ENCODE measurements at regions not wholly inside any gene's neighbourhood (a gene's known extent, or its start where the extent isn't known, plus 50 kb on each side); places are given as distances from the start of the nearest gene placed in this dataset.

GRCh38 chr6:86010915-86011786 is 368.5 kb upstream of the SYNCRIP start:
- TF ChIP-seq CTCF (IDR thresholded peaks at IDR 0.05), result no peak
- Histone ChIP-seq H3K4me3 (no peak overlapping the region), H3K27ac (no peak overlapping the region)
- DNase-seq (ENCODE audit: low spot score), result no peak

GRCh38 chr6:85997206-85997605 is 354.5 kb upstream of the SYNCRIP start:
- no peak overlapping the region for H3K27ac ChIP-seq
- no peak overlapping the region for H3K4me3 ChIP-seq
- no peak for DNase-seq (ENCODE audit: low spot score)
- no peak for TF ChIP-seq CTCF (IDR thresholded peaks at IDR 0.05)

- Histone ChIP-seq H3K4me3 (no peak overlapping the region), H3K27ac (no peak overlapping the region)
- TF ChIP-seq CTCF (IDR thresholded peaks at IDR 0.05), result no peak
- DNase-seq (ENCODE audit: low spot score), result no peak
Measured at GRCh38 chr6:85996034-85996375, 353.3 kb upstream of the SYNCRIP start.

- H3K4me3 ChIP-seq, result no peak overlapping the region
- no peak for DNase-seq (ENCODE audit: low spot score)
- no peak for TF ChIP-seq CTCF (IDR thresholded peaks at IDR 0.05)
- H3K27ac ChIP-seq, result no peak overlapping the region
Measured at GRCh38 chr6:85995339-85996033, 352.8 kb upstream of the SYNCRIP start.

GRCh38 chr6:85986681-85987080 is 344.0 kb upstream of the SYNCRIP start:
- H3K27ac ChIP-seq, result no peak overlapping the region
- no peak for DNase-seq (ENCODE audit: low spot score)
- no peak for TF ChIP-seq CTCF (IDR thresholded peaks at IDR 0.05)
- H3K4me3 ChIP-seq, result no peak overlapping the region

DNA sequence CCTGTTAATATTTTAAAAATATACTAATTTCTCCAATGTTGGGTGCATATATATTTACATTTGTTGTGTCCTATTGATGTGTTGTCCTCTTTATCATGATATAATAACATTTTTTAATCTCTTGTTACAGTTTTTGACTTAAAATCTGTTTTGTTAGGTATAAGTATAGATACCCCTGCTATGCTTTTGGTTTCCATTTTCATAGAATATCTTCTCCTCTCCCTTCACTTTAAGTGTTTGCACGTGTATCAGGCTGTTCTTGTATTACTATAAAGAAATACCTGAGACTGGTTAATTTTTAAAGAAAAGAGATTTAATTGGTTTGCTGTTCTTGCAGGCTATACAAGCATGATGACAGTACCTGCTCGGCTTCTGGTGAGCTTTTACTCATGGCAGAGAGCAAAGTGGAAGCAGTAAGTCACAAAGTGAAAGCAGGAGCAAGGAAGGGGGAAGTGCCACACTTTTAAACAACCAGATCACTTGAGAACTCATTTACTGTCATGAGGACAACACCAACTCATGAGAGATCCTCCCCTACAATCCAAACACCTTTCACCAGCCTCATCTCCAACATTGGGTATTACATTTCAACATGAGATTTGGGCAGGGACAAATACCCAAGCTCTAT is 340.5 kb upstream of the SYNCRIP start:
- Histone ChIP-seq H3K27ac (no peak overlapping the region), H3K4me3 (no peak overlapping the region)
- no peak for TF ChIP-seq CTCF (IDR thresholded peaks at IDR 0.05)
- no peak for DNase-seq (ENCODE audit: low spot score)
